ENCODE measurements at regions not wholly inside any gene's neighbourhood (a gene's known extent, or its start where the extent isn't known, plus 50 kb on each side); places are given as distances from the start of the nearest gene placed in this dataset.

DNA sequence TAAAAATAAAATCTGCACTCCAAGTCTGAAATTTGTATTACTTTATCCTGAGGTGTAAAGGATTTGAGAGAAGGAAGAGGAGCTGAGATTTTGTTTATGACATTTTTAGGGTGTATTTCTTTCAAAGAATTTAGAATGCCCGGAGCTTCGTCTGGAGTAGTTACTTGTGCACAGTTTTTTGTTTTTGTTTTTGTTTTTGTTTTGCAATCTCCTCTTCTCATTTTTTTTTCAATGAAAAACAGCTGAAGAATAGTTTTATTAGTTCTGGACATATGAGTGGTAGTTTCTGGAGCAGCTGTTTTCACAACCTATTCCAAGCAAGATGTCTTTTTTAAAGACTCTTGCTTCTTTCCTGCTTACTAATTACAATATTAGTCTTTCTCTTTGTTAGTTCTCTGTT is 408.2 kb upstream of the PTGER4 start:
- TF ChIP-seq POLR2A (IDR thresholded peaks at IDR 0.05): no peak
- TF ChIP-seq, protein P1, sequence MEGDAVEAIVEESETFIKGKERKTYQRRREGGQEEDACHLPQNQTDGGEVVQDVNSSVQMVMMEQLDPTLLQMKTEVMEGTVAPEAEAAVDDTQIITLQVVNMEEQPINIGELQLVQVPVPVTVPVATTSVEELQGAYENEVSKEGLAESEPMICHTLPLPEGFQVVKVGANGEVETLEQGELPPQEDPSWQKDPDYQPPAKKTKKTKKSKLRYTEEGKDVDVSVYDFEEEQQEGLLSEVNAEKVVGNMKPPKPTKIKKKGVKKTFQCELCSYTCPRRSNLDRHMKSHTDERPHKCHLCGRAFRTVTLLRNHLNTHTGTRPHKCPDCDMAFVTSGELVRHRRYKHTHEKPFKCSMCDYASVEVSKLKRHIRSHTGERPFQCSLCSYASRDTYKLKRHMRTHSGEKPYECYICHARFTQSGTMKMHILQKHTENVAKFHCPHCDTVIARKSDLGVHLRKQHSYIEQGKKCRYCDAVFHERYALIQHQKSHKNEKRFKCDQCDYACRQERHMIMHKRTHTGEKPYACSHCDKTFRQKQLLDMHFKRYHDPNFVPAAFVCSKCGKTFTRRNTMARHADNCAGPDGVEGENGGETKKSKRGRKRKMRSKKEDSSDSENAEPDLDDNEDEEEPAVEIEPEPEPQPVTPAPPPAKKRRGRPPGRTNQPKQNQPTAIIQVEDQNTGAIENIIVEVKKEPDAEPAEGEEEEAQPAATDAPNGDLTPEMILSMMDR (IDR thresholded peaks at IDR 0.05): no peak
